AG09309 (cell line): ENCODE measurements at regions not wholly inside any gene's neighbourhood (a gene's known extent, or its start where the extent isn't known, plus 50 kb on each side); places are given as distances from the start of the nearest gene placed in this dataset.

ENCODE experiments used
- DNase-seq: peaks from one replicate; pipeline ENCODE4 v3.0.0-alpha.2; 2010; ENCODE audit warnings: low read depth
- H3K4me3 ChIP-seq: 2 replicates; pipeline ENCODE4 v1.5.1; 2011; ENCODE audit warnings: mild to moderate bottlenecking, low read depth, low read length, moderate library complexity; ENCODE audit not compliant: control insufficient read depth
- TF ChIP-seq, protein P1 (sequence below): IDR thresholded peaks from 2 replicates; pipeline ENCODE4 v1.5.1; 2011; ENCODE audit warnings: mild to moderate bottlenecking, low read depth, low read length, inconsistent platforms; ENCODE audit not compliant: insufficient read depth, control insufficient read depth; ENCODE audit errors: missing control alignments

DNA sequence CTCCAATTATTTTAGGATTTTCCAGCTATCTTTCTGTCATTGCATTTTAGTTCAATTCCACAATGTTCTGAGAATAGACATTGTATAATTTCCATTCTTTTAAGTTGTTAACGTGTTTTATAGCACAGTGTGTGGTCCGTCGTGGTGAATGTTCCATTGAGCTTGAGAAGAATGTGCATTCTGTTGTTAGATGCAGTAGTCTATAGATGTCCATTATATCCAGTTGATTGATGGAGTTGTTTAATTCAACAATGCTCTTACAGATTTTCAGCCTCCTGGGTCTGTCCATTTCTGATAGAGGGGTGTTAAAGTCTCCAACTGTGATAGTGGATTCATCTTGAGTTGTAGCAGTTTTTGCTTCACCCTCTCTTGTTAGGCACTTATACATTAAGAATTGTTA lies 1587.7 kb upstream of the NUDT12 start:
- no peak for DNase-seq
- H3K4me3 ChIP-seq: no peak overlapping the region
- TF ChIP-seq, protein P1, sequence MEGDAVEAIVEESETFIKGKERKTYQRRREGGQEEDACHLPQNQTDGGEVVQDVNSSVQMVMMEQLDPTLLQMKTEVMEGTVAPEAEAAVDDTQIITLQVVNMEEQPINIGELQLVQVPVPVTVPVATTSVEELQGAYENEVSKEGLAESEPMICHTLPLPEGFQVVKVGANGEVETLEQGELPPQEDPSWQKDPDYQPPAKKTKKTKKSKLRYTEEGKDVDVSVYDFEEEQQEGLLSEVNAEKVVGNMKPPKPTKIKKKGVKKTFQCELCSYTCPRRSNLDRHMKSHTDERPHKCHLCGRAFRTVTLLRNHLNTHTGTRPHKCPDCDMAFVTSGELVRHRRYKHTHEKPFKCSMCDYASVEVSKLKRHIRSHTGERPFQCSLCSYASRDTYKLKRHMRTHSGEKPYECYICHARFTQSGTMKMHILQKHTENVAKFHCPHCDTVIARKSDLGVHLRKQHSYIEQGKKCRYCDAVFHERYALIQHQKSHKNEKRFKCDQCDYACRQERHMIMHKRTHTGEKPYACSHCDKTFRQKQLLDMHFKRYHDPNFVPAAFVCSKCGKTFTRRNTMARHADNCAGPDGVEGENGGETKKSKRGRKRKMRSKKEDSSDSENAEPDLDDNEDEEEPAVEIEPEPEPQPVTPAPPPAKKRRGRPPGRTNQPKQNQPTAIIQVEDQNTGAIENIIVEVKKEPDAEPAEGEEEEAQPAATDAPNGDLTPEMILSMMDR: no peak

DNA sequence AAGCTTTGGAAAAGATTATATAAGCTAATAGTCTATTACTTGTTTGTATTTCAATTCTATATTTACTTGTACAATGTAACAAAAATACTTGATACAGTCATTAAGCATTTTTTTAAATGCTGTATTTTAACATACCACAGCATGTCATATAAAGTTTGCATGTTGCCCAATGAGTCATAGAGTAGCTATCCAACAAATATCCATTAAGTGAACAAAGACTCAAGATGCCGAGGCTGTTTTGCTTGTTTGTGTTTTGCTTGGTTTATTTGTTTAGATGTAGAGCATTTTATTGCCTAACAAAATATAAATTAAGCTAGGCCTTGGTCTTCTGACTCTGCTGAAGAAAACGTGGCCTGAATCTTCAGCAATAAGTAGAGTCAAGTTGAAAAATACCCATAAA lies 1584.3 kb upstream of the NUDT12 start:
- DNase-seq: no peak

DNA sequence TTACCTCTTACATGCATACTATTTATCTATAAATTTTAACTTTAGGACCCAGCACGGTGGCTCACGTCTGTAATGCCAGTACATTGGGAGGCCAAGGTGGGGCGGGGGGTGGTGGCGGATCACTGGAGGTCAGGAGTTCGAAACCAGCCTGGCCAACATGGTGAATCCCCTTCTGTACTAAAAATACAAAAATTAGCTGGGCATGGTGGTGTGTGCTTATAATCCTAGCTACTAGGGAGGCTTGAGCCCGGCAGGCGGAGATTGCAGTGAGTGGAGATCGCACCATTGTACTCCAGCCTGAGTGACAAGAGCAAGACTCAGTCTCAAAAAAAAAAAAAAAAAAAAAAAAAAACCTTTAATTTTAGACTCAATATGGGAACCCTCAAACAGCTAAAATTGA lies 1582.6 kb upstream of the NUDT12 start:
- TF ChIP-seq, protein P1: no peak
- no peak overlapping the region for H3K4me3 ChIP-seq
- DNase-seq: no peak

More for the DNA sequence above, 1584.3 kb upstream of the NUDT12 start:
- TF ChIP-seq, protein P1: no peak
- H3K4me3 ChIP-seq: no peak overlapping the region

DNA sequence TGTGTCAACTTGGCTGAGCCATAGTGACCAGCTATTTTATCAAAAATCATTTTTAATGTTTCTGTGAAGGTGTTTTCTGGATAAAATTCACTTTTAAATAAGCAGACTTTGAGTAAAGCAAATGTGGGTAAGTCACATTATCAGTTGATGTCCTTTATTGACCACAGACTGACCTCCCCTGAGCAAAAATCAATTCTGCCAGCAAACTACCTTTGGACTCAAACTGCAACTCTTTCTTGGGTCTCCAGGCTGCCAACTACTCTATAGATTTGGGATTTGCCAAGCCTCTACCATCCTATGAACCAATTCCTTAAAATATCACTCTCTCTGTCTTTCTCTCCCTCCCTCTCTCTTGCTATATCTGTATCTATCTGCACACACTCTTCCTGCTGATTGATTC lies 1571.7 kb upstream of the NUDT12 start:
- DNase-seq: no peak
- TF ChIP-seq, protein P1: no peak
- no peak overlapping the region for H3K4me3 ChIP-seq

DNA sequence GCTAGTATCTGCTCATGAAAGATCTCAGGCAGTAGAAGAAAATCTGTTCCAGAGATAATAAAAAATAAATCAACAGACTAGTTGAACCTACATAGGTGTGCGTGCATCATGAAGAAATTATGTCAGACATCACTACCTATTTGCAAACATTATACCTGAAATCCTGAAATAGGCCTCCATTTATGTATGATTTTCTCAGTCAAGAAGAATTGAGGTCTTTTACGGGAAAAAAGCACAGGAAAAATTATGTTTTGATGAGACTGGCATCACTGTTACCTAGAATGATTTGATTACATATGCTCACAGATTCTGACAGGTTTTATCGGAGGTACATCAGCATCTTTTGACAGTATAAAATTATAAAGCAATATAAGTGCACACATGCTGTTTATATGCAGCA lies 1570.5 kb upstream of the NUDT12 start:
- DNase-seq: no peak
- no peak overlapping the region for H3K4me3 ChIP-seq
- TF ChIP-seq, protein P1: no peak

DNA sequence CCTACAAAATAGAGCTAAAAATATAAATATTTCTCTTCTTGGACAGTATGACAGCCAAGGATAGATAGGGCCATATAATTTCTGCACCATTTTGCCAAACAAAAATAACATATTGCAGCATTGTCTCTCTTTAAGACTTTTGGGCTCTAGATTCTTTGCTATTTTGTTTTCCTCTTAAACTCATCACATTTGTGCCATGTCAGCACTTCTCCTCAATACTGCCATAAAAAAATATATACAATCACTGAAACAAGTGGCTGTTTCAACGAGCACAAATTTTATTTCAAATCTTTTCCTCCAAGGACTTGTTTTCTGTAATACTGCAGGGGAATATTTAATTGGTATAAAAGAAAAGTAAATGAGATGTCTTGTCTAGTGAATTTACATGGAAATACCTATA lies 1570.0 kb upstream of the NUDT12 start:
- TF ChIP-seq, protein P1: no peak
- no peak overlapping the region for H3K4me3 ChIP-seq
- DNase-seq: no peak

DNA sequence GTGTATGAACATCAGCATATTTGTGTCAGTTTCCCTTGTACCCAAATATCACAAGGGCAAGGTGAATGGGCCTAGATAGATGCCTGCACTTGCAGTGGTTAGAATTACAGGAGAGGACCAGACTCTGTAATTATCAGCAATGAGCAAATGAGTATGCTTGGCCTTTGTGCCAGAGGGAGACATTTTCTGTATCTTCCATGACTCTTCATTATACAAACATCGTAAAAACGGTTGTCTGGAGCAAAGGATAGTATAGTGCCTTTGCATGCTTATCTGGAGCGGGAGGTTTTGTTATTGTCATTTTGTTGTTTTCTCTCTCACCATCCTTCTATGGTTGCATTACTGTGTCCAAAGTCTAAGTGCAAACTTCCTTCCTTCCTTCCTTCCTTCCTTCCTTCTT lies 1568.5 kb upstream of the NUDT12 start:
- TF ChIP-seq, protein P1: no peak
- no peak overlapping the region for H3K4me3 ChIP-seq
- no peak for DNase-seq
